ENCODE measurements at regions not wholly inside any gene's neighbourhood (a gene's known extent, or its start where the extent isn't known, plus 50 kb on each side); places are given as distances from the start of the nearest gene placed in this dataset.

DNA sequence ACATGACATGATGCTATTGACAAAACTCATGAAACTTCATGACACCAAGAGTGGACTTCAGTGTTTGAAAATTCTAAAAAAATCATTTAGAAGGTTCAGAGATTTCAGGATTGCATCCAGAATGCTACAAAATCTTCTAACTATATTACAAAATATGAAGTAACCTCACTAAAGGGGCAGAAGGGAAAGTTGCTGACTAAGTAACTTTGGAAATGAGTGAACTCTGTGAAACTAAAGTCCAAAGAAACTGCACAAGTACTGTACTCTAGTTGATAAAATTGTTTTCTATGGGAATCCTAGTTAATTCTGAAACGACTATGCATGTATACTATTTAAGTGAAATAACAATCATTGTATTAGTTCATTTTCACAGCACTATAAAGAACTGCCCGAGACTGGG, 184.4 kb downstream of the LYPLAL1 start:
- WGBS, 4 donors, result 92 to 96% (median 94%) methylated on average over 2 of the region's 2 CpGs
- Histone ChIP-seq H3K9me3 (replicated peaks in 1 of 3) (no peaks in the 10 kb centered on the region), H3K27ac (no peak overlapping the region), H3K36me3 (replicated peaks in 1 of 2) (no peaks in the 10 kb centered on the region), H3K4me1 (replicated peaks in 1 of 2) (no peaks in the 10 kb centered on the region), H3K4me3 (no peak overlapping the region), H3K27me3 (no peaks in the 10 kb centered on the region)
- no peak for DNase-seq
- intact Hi-C loops (cut with DNase I), result no loop called here
- TF ChIP-seq POLR2A (IDR thresholded peaks at IDR 0.05), result no peak

GRCh38 chr1:219354962-219355361, 181.3 kb downstream of the LYPLAL1 start:
- Histone ChIP-seq H3K4me1 (replicated peaks in 1 of 2) (no peaks in the 10 kb centered on the region), H3K27ac (no peak overlapping the region), H3K36me3 (replicated peaks in 1 of 2) (no peaks in the 10 kb centered on the region), H3K9me3 (replicated peaks in 1 of 3) (no peaks in the 10 kb centered on the region), H3K27me3 (no peaks in the 10 kb centered on the region), H3K4me3 (no peak overlapping the region)
- WGBS, 4 donors, result 76 to 93% (median 84%) methylated on average over 4 of the region's 4 CpGs
- intact Hi-C loops (cut with DNase I), result no loop called here
- TF ChIP-seq, protein P1, sequence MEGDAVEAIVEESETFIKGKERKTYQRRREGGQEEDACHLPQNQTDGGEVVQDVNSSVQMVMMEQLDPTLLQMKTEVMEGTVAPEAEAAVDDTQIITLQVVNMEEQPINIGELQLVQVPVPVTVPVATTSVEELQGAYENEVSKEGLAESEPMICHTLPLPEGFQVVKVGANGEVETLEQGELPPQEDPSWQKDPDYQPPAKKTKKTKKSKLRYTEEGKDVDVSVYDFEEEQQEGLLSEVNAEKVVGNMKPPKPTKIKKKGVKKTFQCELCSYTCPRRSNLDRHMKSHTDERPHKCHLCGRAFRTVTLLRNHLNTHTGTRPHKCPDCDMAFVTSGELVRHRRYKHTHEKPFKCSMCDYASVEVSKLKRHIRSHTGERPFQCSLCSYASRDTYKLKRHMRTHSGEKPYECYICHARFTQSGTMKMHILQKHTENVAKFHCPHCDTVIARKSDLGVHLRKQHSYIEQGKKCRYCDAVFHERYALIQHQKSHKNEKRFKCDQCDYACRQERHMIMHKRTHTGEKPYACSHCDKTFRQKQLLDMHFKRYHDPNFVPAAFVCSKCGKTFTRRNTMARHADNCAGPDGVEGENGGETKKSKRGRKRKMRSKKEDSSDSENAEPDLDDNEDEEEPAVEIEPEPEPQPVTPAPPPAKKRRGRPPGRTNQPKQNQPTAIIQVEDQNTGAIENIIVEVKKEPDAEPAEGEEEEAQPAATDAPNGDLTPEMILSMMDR (IDR thresholded peaks at IDR 0.05), result no peak
- no peak for TF ChIP-seq POLR2A (IDR thresholded peaks at IDR 0.05)
- no peak for DNase-seq

- H3K9me3 ChIP-seq (replicated peaks in 1 of 3), result no peaks in the 10 kb centered on the region
- H3K4me1 ChIP-seq (replicated peaks in 1 of 2), result no peaks in the 10 kb centered on the region
- DNase-seq, result no peak
- no peaks in the 10 kb centered on the region for H3K36me3 ChIP-seq (replicated peaks in 1 of 2)
- H3K27me3 ChIP-seq, result no peaks in the 10 kb centered on the region
- no peak overlapping the region for H3K27ac ChIP-seq
- intact Hi-C loops (cut with DNase I), result no loop called here
- WGBS, 4 donors, result 85 to 88% (median 87%) methylated on average over 4 of the region's 4 CpGs
- no peak for TF ChIP-seq POLR2A (IDR thresholded peaks at IDR 0.05)
- TF ChIP-seq, protein P1 (IDR thresholded peaks at IDR 0.05), result no peak
- H3K4me3 ChIP-seq, result no peak overlapping the region
Measured at GRCh38 chr1:219352961-219353651, 179.4 kb downstream of the LYPLAL1 start.

- DNase-seq, result no peak
- 70 to 79% (median 75%) methylated on average over 5 of the region's 5 CpGs for WGBS, 4 donors
- no peaks in the 10 kb centered on the region for H3K4me1 ChIP-seq (replicated peaks in 1 of 2)
- H3K4me3 ChIP-seq, result no peak overlapping the region
- H3K27me3 ChIP-seq, result no peaks in the 10 kb centered on the region
- intact Hi-C loops (cut with DNase I), result no loop called here
- TF ChIP-seq POLR2A (IDR thresholded peaks at IDR 0.05), result no peak
- TF ChIP-seq, protein P1 (IDR thresholded peaks at IDR 0.05), result no peak
- no peaks in the 10 kb centered on the region for H3K36me3 ChIP-seq (replicated peaks in 1 of 2)
- H3K9me3 ChIP-seq (replicated peaks in 1 of 3), result no peaks in the 10 kb centered on the region
- H3K27ac ChIP-seq, result no peak overlapping the region
Measured at GRCh38 chr1:219350172-219350931, 176.7 kb downstream of the LYPLAL1 start.

Data from adrenal gland (tissue), 9 donors.